GM18499 (cell line): ENCODE measurements at regions not wholly inside any gene's neighbourhood (a gene's known extent, or its start where the extent isn't known, plus 50 kb on each side); places are given as distances from the start of the nearest gene placed in this dataset.

ENCODE experiments used
- ATAC-seq: cut with Tn5 transposase; IDR thresholded peaks from one replicate; pipeline ENCODE4 v1.9.1; 2021; ENCODE audit warnings: moderate number of reproducible peaks; ENCODE audit not compliant: insufficient read depth, unreplicated experiment

GRCh38 chr18:10032331-10033015, 118.7 kb downstream of the VAPA start:
- no peak for ATAC-seq

- ATAC-seq: no peak
Measured at GRCh38 chr18:10033016-10033399, 119.2 kb downstream of the VAPA start.

GRCh38 chr18:10035281-10035991, 121.6 kb downstream of the VAPA start:
- no peak for ATAC-seq

- no peak for ATAC-seq
Measured at GRCh38 chr18:10036479-10036878, 122.7 kb downstream of the VAPA start.

GRCh38 chr18:10037181-10037580, 123.4 kb downstream of the VAPA start:
- ATAC-seq: no peak

GRCh38 chr18:10038268-10038667, 124.5 kb downstream of the VAPA start:
- ATAC-seq: no peak

GRCh38 chr18:10040287-10041011, 126.6 kb downstream of the VAPA start:
- ATAC-seq: no peak

GRCh38 chr18:10041180-10041579, 127.4 kb downstream of the VAPA start:
- no peak for ATAC-seq

- ATAC-seq: no peak
Measured at GRCh38 chr18:10042492-10042891, 128.7 kb downstream of the VAPA start.

- no peak for ATAC-seq
Measured at GRCh38 chr18:10044054-10044453, 130.2 kb downstream of the VAPA start.

GRCh38 chr18:10045296-10045891, 131.6 kb downstream of the VAPA start:
- no peak for ATAC-seq

- ATAC-seq: no peak
Measured at GRCh38 chr18:10046178-10046807, 132.5 kb downstream of the VAPA start.

GRCh38 chr18:10047237-10047636, 133.4 kb downstream of the VAPA start:
- ATAC-seq: no peak

GRCh38 chr18:10049747-10050146, 135.9 kb downstream of the VAPA start:
- no peak for ATAC-seq

- no peak for ATAC-seq
Measured at GRCh38 chr18:10050956-10051355, 137.1 kb downstream of the VAPA start.

GRCh38 chr18:10051877-10052631, 138.2 kb downstream of the VAPA start:
- ATAC-seq: no peak

- no peak for ATAC-seq
Measured at GRCh38 chr18:10052871-10053270, 139.1 kb downstream of the VAPA start.

- no peak for ATAC-seq
Measured at GRCh38 chr18:10053861-10054260, 140.0 kb downstream of the VAPA start.

GRCh38 chr18:10054366-10054765, 140.6 kb downstream of the VAPA start:
- ATAC-seq: no peak
